ENCODE measurements at regions not wholly inside any gene's neighbourhood (a gene's known extent, or its start where the extent isn't known, plus 50 kb on each side); places are given as distances from the start of the nearest gene placed in this dataset.
"Not testable (repeated sequence)": the region's sequence is repeated elsewhere in the genome, so short reads cannot be mapped to it uniquely, and the experiment has no call there.

DNA sequence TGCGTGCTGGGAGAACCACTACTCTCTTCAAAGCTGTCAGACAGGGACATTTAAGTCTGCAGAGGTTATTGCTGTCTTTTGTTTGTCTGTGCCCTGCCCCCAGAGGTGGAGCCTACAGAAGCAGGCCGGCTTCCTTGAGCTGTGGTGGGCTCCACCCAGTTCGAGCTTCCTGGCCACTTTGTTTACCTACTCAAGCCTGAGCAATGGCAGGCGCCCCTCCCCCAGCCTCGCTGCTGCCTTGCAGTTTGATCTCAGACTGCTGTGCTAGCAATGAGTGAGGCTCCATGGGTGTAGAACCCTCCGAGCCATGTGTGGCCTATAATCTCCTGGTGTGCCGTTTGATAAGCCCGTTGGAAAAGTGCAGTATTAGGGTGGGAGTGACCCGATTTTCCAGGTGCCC, 542.5 kb upstream of the KLF4 start:
- TF ChIP-seq, protein P1, sequence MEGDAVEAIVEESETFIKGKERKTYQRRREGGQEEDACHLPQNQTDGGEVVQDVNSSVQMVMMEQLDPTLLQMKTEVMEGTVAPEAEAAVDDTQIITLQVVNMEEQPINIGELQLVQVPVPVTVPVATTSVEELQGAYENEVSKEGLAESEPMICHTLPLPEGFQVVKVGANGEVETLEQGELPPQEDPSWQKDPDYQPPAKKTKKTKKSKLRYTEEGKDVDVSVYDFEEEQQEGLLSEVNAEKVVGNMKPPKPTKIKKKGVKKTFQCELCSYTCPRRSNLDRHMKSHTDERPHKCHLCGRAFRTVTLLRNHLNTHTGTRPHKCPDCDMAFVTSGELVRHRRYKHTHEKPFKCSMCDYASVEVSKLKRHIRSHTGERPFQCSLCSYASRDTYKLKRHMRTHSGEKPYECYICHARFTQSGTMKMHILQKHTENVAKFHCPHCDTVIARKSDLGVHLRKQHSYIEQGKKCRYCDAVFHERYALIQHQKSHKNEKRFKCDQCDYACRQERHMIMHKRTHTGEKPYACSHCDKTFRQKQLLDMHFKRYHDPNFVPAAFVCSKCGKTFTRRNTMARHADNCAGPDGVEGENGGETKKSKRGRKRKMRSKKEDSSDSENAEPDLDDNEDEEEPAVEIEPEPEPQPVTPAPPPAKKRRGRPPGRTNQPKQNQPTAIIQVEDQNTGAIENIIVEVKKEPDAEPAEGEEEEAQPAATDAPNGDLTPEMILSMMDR (IDR thresholded peaks at IDR 0.05; ENCODE audit: low read depth, low read length): not testable (repeated sequence)
- TF ChIP-seq MYC (IDR thresholded peaks at IDR 0.05; ENCODE audit: low read depth, low read length): not testable (repeated sequence)
